SU-DHL-6 (cell line): ENCODE measurements at regions not wholly inside any gene's neighbourhood (a gene's known extent, or its start where the extent isn't known, plus 50 kb on each side); places are given as distances from the start of the nearest gene placed in this dataset.

Experiments used
- H2AFZ ChIP-seq: fragments of 200-600 bp; sonication (generic); 2 replicates; pipeline ENCODE4 v1.6.1; 2014; ENCODE audit warnings: low read depth, mild to moderate bottlenecking, moderate library complexity, mixed read lengths, antibody characterized with exemption, low read length; ENCODE audit not compliant: severe bottlenecking
- H3F3A ChIP-seq: fragments of 200-600 bp; shearing (Covaris generic); 2 replicates; pipeline ENCODE4 v1.6.0; 2016; ENCODE audit warnings: antibody characterized with exemption, mild to moderate bottlenecking; ENCODE audit not compliant: insufficient read depth
- H3K27ac ChIP-seq: fragments of 200-600 bp; sonication (generic); 2 replicates; pipeline ENCODE4 v1.5.1; 2016; ENCODE audit warnings: low read depth, mild to moderate bottlenecking, low read length, moderate library complexity, mixed read lengths
- H3K27me3 ChIP-seq: fragments of 200-600 bp; sonication (generic), shearing (Covaris generic); 2 replicates; pipeline ENCODE4 v1.6.0; 2014; ENCODE audit warnings: mild to moderate bottlenecking, low read length
- H3K36me3 ChIP-seq: fragments of 200-600 bp; sonication (generic); 2 replicates; pipeline ENCODE4 v1.6.1; 2014; ENCODE audit warnings: mild to moderate bottlenecking, low read length, mixed read lengths
- H3K4me2 ChIP-seq: fragments of 300-600, 200-600 bp; shearing (Covaris generic), sonication (generic); 2 replicates; pipeline ENCODE4 v1.6.0; 2014; ENCODE audit warnings: low read length, low read depth, mild to moderate bottlenecking; ENCODE audit not compliant: poor library complexity, severe bottlenecking
- H3K4me3 ChIP-seq: fragments of 200-600 bp; sonication (generic); 2 replicates; pipeline ENCODE4 v1.5.1; 2014; ENCODE audit warnings: antibody characterized with exemption, low read length, mild to moderate bottlenecking, mixed read lengths; ENCODE audit not compliant: insufficient read depth, poor library complexity, severe bottlenecking
- H3K79me2 ChIP-seq: fragments of 200-600 bp; sonication (generic); 2 replicates; pipeline ENCODE4 v1.6.1; 2014; ENCODE audit warnings: mild to moderate bottlenecking, low read length, moderate library complexity; ENCODE audit not compliant: insufficient read depth
- H3K9ac ChIP-seq: fragments of 200-600 bp; sonication (generic); 2 replicates; pipeline ENCODE4 v1.7.0; 2014; ENCODE audit warnings: mild to moderate bottlenecking, low read length
- H3K9me2 ChIP-seq: fragments of 200-600 bp; sonication (generic); replicated peaks from 2 replicates; pipeline ENCODE4 v1.6.1; 2014; ENCODE audit warnings: low read length; ENCODE audit not compliant: insufficient read depth
- H3K9me3 ChIP-seq: fragments of 200-600 bp; sonication (generic); 2 replicates; pipeline ENCODE4 v1.6.1; 2014; ENCODE audit warnings: low read length, mixed read lengths; ENCODE audit not compliant: insufficient read depth
- H4K20me1 ChIP-seq: fragments of 200-600 bp; sonication (generic); 2 replicates; pipeline ENCODE4 v1.6.1; 2014; ENCODE audit warnings: low read depth, mild to moderate bottlenecking, antibody characterized with exemption, low read length, moderate library complexity, mixed read lengths
- CTCF ChIP-seq: fragments of 200-600 bp; sonication (generic); IDR thresholded peaks from one replicate; pipeline ENCODE4 v1.5.1; 2017; ENCODE audit warnings: antibody characterized with exemption, mild to moderate bottlenecking, low read length, moderate library complexity; ENCODE audit not compliant: insufficient read depth, poor library complexity, severe bottlenecking
- EZH2phosphoT487 ChIP-seq: fragments of 200-600 bp; sonication (generic), shearing (Covaris generic); conservative IDR thresholded peaks from 2 replicates; pipeline ENCODE4 v1.6.1; 2018; ENCODE audit warnings: mild to moderate bottlenecking, antibody characterized with exemption, low read length, moderate library complexity, mixed read lengths

GRCh38 chr2:208586516-208586915, 179.9 kb downstream of the PTH2R start:
- Histone ChIP-seq H3F3A (no peaks in the 10 kb centered on the region), H3K4me2 (no peak overlapping the region), H3K9me3 (no peaks in the 10 kb centered on the region), H2AFZ (no peak overlapping the region), H3K36me3 (no peaks in the 10 kb centered on the region), H3K9me2 (no peaks in the 10 kb centered on the region), H3K9ac (no peak overlapping the region), H4K20me1 (no peaks in the 10 kb centered on the region), H3K4me3 (no peak overlapping the region), H3K27me3 (no peaks in the 10 kb centered on the region), H3K27ac (no peak overlapping the region), H3K79me2 (no peaks in the 10 kb centered on the region)
- TF ChIP-seq CTCF = no peak
- no peak for TF ChIP-seq EZH2phosphoT487

- H3K9ac ChIP-seq = no peak overlapping the region
- H3K4me2 ChIP-seq = no peak overlapping the region
- H3F3A ChIP-seq = no peaks in the 10 kb centered on the region
- no peaks in the 10 kb centered on the region for H3K27me3 ChIP-seq
- no peaks in the 10 kb centered on the region for H3K9me3 ChIP-seq
- H3K79me2 ChIP-seq = no peaks in the 10 kb centered on the region
- H3K27ac ChIP-seq = no peak overlapping the region
- H4K20me1 ChIP-seq = no peaks in the 10 kb centered on the region
- H3K9me2 ChIP-seq = no peaks in the 10 kb centered on the region
- H3K4me3 ChIP-seq = no peak overlapping the region
- no peaks in the 10 kb centered on the region for H3K36me3 ChIP-seq
- no peak for TF ChIP-seq CTCF
- TF ChIP-seq EZH2phosphoT487 = no peak
- H2AFZ ChIP-seq = no peak overlapping the region
Observed at GRCh38 chr2:208594642-208595385, 188.2 kb downstream of the PTH2R start.

DNA sequence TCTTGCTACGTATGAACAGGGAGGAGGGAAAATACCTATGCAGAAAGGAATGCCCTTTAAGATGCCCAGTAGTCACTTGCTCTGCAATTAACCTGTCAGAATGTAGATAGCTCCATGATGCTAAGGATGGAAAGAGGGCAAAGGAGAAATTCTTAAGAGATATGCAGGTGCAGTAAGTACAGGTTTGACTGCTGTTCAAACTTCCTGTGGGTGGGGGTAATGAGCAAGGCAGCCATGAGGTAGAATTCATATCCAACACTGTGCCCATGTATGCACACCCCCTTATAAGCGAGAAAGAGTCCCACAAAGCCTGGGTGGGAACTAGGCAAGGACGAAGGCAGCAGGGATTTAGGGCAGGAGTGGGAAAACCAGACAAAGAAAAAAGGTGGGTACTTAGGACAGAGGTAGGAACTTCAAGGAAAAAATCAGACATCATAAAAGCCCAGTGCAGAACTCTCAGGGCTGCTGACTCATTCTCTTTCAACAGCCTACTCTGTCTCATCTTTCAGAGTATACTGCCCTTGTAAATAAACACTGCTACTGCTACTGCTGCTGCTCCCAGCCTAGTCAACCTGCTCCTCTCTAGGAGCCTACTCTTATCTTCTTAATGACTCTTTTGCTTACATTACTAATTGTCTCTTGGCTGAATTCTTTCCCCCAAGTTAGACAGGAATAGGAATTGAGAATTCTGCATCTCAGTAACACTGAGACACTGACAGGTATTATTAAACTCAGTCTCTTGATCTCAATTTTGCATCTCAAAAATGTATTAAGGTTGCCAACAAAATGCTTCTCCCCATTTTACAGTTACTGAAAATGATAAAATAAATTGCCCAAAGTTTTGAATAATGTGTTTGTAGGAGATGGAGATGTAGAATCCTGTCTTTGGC, 189.0 kb downstream of the PTH2R start:
- no peak for TF ChIP-seq EZH2phosphoT487
- no peak for TF ChIP-seq CTCF
- H3K9ac ChIP-seq = no peak overlapping the region
- no peaks in the 10 kb centered on the region for H3F3A ChIP-seq
- no peaks in the 10 kb centered on the region for H3K36me3 ChIP-seq
- H3K4me3 ChIP-seq = no peak overlapping the region
- H3K4me2 ChIP-seq = no peak overlapping the region
- H3K27me3 ChIP-seq = no peaks in the 10 kb centered on the region
- no peak overlapping the region for H2AFZ ChIP-seq
- no peaks in the 10 kb centered on the region for H4K20me1 ChIP-seq
- H3K9me3 ChIP-seq = no peaks in the 10 kb centered on the region
- no peaks in the 10 kb centered on the region for H3K79me2 ChIP-seq
- no peak overlapping the region for H3K27ac ChIP-seq
- no peaks in the 10 kb centered on the region for H3K9me2 ChIP-seq
